GM13976 (cell line): ENCODE measurements at regions not wholly inside any gene's neighbourhood (a gene's known extent, or its start where the extent isn't known, plus 50 kb on each side); places are given as distances from the start of the nearest gene placed in this dataset.

Experiments used
- DNase-seq: peaks from one replicate; pipeline ENCODE4 v3.0.0; 2012; ENCODE audit warnings: low spot score
- in situ Hi-C: fragments of 300-500 bp; cut with MboI; formaldehyde crosslinking; loops from one replicate; pipeline ENCODE4 v1.12.0; 2022; ENCODE audit warnings: low sequenced_read_pairs, mixed read lengths, inconsistent platforms; ENCODE audit not compliant: unreplicated experiment
- TF ChIP-seq, protein P1 (sequence below): IDR thresholded peaks from 2 replicates; pipeline ENCODE4 v1.5.1; 2012; ENCODE audit warnings: borderline replicate concordance, mild to moderate bottlenecking; ENCODE audit not compliant: insufficient read depth; ENCODE audit errors: extremely low read depth, missing control alignments, control extremely low read depth

DNA sequence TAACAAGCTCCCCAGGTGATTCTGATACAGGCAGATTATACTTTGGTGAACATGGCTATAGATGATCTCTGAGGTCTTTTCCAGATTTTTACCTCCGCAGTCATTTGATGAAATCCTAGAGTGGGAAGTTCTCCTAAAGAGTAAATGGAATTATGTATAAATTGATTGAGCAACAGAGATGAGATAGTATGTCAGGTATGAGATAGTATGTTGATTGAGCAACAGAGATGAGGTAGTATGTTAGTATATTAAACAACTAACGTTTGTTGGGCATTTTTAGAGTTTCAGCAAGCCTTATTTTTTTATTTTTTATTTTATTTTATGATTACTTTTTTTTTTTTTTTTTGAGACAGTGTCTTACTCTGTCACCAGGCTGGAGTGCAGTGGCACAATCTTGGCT is 265.0 kb upstream of the SOX2 start:
- TF ChIP-seq, protein P1, sequence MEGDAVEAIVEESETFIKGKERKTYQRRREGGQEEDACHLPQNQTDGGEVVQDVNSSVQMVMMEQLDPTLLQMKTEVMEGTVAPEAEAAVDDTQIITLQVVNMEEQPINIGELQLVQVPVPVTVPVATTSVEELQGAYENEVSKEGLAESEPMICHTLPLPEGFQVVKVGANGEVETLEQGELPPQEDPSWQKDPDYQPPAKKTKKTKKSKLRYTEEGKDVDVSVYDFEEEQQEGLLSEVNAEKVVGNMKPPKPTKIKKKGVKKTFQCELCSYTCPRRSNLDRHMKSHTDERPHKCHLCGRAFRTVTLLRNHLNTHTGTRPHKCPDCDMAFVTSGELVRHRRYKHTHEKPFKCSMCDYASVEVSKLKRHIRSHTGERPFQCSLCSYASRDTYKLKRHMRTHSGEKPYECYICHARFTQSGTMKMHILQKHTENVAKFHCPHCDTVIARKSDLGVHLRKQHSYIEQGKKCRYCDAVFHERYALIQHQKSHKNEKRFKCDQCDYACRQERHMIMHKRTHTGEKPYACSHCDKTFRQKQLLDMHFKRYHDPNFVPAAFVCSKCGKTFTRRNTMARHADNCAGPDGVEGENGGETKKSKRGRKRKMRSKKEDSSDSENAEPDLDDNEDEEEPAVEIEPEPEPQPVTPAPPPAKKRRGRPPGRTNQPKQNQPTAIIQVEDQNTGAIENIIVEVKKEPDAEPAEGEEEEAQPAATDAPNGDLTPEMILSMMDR = no peak
- DNase-seq = no peak
- in situ Hi-C loops = no loop called here

DNA sequence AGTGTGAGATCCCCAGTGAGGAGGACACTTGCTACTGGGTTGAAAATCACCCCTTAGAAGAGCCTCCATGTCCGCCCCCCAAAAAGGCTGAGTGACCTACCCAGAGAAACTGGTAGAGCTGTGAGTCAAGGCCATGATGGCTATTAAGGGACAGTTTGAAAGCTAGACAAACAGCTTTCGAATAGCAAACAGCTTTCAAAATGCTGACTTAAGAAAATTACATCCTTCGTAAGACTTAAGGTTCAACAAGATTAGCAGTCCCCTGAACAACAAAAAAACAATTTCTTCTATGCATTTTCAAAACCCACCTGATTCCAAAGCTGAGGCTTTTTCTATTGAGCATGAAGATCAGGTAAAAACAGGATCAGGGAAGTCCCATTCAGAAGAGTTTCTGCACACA is 269.7 kb upstream of the SOX2 start:
- in situ Hi-C loops = no loop called here
- TF ChIP-seq, protein P1 = no peak
- DNase-seq = no peak

DNA sequence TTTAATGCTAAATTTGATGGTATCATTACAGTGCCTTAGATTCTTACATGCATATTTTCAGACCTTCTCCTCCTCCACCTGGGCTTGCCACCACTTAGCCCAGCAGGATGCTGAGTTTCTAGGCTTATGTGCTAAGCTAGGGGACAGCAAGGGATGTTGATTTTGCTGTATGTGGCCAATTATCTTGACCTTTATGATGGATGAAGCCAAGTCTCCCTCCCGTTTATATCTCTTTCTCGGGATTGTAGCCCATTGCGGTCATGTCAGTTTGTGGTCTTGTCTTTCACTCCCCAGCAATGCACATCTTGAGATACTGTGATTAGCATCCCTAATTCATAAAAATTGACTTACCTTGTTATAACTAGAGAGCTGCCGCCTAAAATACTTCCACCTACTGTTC is 278.7 kb upstream of the SOX2 start:
- TF ChIP-seq, protein P1 = no peak
- in situ Hi-C loops = no loop called here
- no peak for DNase-seq

DNA sequence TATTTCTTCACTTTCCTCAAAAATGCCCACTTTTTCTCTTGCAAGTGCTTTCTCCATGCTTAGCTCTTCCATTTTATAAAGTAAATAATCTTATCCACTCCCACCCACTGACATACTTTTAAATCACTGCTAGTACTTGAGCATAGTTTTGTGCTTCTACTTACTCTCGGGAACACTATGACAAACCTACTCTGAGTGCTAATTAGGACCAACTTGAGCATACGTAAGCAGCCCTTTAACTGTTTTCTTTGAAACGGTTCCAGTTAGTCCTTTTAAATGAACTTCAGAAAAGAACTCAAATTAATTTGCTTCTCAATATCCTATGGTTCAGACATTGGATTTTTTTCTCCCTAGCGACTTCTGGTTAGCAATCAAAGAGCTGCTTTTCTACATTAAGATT is 280.0 kb upstream of the SOX2 start:
- in situ Hi-C loops = no loop called here
- DNase-seq = no peak
- TF ChIP-seq, protein P1 = no peak

DNA sequence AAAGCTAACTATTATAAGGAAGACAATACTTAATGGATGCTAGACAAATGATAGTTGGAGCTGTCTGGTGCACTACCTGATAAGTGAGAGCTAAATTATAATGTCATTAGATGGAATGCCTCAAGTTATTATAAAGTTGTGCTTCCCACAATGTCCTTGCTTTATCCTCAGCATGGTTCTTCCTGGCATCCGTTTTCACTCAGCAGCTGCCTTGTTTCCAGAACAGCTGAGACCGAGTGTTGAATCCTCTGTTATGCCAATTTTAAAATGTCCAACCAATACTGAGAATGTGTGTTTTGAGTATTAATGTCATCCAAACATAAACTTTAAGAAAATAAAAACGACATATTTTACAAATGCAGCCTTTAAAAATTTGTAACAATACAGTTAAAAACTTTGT is 286.7 kb upstream of the SOX2 start:
- no peak for DNase-seq
- in situ Hi-C loops = no loop called here
- TF ChIP-seq, protein P1 = no peak

DNA sequence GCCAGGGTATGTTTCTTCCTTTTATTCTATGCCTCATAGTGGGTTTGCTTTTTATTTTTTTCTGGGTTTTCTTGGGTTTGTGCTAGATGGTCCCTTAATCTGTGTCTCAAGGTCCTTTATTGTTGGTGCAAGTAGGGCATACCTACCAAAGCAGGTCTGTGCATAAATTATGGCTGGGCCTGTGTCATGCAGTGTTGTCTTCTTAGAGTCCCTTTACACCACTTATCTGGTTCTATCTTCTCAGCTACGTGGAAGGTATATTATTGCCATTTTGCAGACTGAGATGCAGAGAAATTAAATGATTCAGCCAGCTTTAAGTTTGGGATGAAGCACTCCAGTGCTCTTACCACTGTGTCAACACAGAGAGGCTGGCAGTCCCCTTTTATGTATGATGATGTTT is 293.5 kb upstream of the SOX2 start:
- TF ChIP-seq, protein P1 = no peak
- in situ Hi-C loops = no loop called here
- no peak for DNase-seq

DNA sequence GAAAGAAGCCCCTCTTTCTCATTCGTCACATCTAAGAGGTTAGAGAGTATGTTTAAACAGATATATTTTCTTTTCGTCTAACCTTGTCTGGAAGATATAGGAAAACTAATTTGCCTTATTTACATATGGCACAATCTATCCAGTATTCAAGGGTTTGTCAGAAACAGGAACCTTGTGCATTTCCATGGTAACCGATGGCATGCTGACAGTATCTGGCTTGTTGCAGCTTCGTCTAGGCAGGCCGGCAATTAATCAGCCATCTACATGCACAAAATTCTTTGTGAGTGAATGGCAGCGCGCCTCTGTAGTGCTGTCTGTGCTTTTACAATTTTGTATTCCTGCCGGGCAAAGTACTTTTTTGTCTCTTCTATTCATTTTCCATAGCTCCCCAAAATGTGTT is 294.0 kb upstream of the SOX2 start:
- no peak for DNase-seq
- in situ Hi-C loops = no loop called here
- TF ChIP-seq, protein P1 = no peak
